Effector CD8-positive, alpha-beta T cell (primary cell): ENCODE measurements at regions not wholly inside any gene's neighbourhood (a gene's known extent, or its start where the extent isn't known, plus 50 kb on each side); places are given as distances from the start of the nearest gene placed in this dataset.
"Not testable (repeated sequence)": the region's sequence is repeated elsewhere in the genome, so short reads cannot be mapped to it uniquely, and the experiment has no call there.

ENCODE experiments used
- DNase-seq: peaks from one replicate; lab custom pipeline; 2025; lab: John Stamatoyannopoulos, UW

- DNase-seq, result no peak
Measured at GRCh38 chr3:94500146-94500545, 437.3 kb downstream of the NSUN3 start.

DNA sequence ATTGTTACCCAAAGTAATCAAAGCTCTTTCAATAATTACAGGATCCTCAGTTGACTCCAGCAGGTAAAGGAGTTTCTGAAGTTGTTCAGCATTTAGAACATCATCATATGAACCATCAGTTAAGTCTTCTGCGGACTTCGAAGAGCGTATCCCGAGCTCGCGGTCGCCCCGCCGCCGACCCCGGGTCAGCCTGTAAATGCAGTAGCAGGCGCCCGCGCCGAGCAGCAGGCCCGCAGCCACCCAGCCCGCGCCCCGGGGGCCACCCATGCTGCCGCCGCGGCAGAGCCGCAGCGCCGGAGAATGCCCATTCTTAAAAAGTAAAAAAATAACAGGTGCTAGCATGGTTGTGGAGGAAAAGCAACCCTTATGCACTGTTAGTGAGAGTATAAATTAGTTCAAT, 444.5 kb downstream of the NSUN3 start:
- DNase-seq, result not testable (repeated sequence)

DNA sequence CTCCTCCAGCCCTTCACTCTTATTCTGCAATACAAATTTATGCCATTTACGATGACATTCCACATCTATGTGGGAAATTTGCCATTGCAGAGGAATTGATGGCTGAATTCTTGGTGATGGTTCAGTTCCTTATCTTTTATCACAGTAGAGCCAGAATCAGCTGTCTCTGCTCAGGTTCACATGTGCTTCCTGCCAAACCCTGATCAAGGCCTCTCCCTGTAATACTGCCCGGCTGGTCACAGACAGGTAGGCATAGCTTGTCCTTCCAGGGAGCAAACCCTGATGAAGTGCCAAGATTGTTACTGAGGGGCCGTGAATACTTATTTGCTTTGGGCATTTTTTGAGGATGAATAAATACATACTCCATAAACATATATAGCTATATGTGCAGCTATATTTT, 450.0 kb downstream of the NSUN3 start:
- DNase-seq, result no peak

GRCh38 chr3:94513600-94513999, 450.7 kb downstream of the NSUN3 start:
- no peak for DNase-seq

DNA sequence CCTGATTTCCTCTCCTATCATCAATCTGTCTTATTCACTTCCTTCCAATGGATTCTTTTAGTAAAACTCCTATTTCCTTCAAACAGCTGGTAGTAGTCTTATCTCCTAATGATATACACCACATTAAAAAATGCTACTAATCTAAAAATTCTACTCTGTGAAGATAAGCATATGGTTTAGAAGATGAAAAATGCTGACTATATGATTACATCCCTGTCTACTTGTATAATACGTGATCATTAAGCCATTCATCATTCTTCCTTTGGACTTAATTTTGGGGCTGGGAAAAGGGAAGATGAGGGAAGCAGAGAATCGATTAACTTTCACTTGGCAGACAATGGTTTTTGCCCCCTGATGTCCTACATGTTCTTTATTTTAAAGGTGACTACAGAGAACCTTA, 453.1 kb downstream of the NSUN3 start:
- DNase-seq, result no peak

GRCh38 chr3:94520364-94520763, 457.5 kb downstream of the NSUN3 start:
- DNase-seq, result no peak

GRCh38 chr3:94522488-94522887, 459.6 kb downstream of the NSUN3 start:
- DNase-seq, result no peak

- no peak for DNase-seq
Measured at GRCh38 chr3:94524102-94524919, 461.4 kb downstream of the NSUN3 start.

- DNase-seq, result no peak
Measured at GRCh38 chr3:94525043-94525442, 462.2 kb downstream of the NSUN3 start.

- DNase-seq, result no peak
Measured at GRCh38 chr3:94529816-94530215, 467.0 kb downstream of the NSUN3 start.

DNA sequence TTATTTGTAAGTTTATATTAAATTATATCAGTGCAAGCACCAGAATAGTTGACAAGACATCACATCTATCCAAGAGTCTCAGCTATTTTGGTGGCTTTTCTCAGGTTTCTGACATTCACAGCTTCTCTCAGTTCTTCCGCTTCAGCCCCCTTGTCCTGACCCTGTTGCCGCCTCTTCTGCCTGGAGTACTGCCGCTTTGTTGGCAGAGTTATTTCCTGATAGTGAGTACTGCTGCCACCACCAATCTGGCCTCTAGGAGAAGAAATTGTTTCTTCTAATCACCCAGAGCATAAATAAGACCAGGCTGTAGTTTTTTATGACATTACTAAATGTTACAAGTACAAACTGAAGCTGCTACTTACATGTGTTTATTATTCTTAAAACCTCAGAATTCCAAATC, 470.1 kb downstream of the NSUN3 start:
- no peak for DNase-seq

- no peak for DNase-seq
Measured at GRCh38 chr3:94539937-94540336, 477.1 kb downstream of the NSUN3 start.

DNA sequence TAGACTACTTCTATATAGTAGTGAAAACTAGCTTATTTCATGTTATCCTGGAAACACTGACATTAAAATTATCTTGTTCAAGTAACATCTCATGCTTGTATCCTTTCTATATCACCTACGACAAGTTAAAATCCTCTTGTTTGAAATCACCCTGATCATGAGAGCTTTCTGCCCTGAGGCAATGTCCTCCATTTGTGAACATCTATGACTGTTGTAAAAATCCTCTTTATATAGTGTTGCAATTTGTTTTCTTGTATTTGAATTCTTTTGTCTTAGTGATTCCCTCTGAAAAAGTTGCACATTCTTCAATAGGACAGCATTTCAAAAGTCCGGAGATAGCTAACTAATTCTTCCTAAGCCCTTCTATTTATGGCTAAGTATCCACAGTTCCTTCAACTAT, 480.3 kb downstream of the NSUN3 start:
- DNase-seq, result no peak

GRCh38 chr3:94544131-94544789, 481.4 kb downstream of the NSUN3 start:
- no peak for DNase-seq

DNA sequence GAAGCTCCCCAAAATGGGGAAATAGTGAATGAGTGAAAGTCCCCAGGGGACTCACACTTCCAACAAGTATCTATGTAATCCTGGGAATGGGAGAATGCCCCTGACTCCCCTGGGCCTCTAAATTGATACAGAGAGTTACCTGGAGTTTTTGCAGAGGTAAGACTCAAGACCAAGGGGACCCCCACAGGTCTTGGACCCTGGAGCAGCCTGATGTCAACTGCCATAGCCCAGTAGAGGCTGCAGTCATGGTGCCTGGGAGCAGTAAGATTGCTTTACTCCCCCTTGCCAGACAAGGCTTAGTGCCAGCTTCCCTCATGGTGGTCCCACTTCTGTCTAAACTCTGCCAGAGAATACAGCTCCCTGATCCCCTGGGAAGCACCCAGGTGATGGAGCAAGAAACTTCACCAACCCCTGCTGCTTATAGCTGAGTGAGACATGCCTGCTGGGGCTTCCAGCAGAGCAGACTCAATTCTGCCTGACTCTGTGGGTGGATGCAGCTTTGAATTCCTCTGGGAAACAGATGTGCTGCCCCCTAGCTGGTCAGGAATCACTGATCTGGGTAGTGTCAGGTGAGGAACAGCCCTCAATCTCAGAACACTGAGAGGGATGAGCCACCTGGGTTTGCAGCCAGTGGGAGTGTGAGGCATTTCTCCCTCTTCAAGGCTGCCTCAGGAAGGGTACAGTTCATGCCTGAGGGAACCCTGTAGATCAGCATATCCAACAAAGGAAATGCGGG, 485.9 kb downstream of the NSUN3 start:
- no peak for DNase-seq

GRCh38 chr3:94561094-94561493, 498.2 kb downstream of the NSUN3 start:
- no peak for DNase-seq

DNA sequence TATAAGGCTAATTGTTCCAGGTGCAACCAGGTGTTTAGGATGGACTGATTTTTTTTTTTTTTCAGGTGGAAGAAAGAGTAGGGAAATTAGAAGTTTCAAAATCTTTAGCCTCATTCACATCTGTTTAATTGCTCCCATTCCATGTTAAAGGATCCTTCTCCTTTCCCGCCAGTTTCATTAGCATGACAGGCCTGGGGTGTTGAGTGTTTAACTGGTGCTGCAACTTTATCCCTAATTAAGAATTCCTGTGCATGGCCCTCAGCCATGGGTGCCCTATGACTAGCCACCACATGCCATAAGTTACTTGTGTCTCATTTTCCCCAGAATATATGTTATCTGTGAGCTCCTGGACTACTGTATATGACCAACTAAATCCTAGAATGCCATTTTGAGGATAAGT, 501.4 kb downstream of the NSUN3 start:
- no peak for DNase-seq

DNA sequence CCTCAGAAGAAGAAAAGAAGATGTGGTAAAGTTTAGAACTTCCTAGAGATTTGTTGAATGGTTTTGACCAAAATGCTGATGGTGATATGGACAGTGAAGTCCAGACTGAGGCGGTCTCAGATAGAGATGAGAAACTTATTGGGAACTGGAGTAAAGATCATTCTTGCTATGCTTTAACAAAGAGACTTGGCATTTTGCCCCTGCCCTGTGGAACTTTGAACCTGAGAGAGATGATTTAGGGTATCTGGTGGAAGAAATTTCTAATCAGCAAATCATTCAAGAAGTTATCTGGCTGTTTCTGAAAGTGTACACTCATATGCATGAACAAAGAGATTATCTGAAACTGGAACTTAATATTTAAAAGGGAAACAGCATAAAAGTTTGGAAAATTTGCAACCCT, 505.2 kb downstream of the NSUN3 start:
- DNase-seq, result no peak

GRCh38 chr3:94573337-94573736, 510.5 kb downstream of the NSUN3 start:
- no peak for DNase-seq

DNA sequence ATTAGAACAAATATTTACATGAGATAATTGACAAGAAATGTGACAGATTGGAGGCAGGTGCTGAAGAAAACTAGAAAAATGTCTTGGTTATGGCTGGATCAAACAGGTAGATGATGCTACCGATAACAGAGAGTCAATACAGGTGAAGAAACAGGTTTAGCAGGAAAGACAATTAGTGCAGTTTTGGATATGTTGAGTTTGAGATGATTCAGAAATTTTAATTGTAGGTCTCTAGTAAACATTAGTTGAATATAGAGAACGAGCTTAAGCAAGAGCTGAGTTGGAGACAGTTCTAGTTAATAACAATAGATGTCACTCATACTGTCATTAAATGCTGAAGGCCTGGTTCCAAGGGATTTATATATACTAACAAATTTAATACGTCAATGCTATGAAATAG, 524.4 kb downstream of the NSUN3 start:
- DNase-seq, result no peak

DNA sequence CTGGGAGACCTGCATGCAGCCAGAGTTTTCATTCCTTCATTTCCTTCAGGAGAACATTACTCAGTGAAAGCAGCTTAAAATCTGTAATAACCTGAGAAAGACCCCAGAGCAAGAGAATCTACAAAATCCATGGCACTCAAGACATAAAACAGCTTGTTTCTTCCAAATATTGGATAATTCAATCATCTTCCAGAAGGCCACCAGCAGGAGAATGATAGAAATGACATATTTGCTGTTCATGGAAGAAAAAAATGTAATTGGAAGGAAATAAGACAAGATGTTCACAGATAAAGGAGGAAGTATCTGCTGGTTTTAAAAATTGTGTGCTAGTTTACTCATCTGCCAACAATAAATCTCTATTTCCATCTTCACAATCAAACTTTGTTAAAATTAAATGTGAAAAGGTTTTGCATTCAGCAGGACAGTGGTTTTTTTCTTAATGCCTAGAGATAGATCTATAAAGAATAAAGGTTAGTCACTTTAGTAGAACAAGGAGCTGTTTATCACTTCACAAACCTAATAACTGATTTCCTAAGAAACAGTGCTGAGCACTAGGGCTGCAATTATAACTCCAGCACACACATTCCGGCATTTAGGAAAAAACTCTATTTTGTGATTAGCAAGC, 530.8 kb downstream of the NSUN3 start:
- no peak for DNase-seq

GRCh38 chr3:94596141-94596540, 533.3 kb downstream of the NSUN3 start:
- no peak for DNase-seq
